H9 (cell line): ENCODE measurements at regions not wholly inside any gene's neighbourhood (a gene's known extent, or its start where the extent isn't known, plus 50 kb on each side); places are given as distances from the start of the nearest gene placed in this dataset.

ENCODE experiments used
- DNase-seq: peaks from one replicate; pipeline ENCODE4 v3.0.0-alpha.2; 2017
- H2AFZ ChIP-seq: one replicate; pipeline ENCODE4 v1.6.1; 2013; ENCODE audit warnings: mild to moderate bottlenecking, low read length, control low read depth, moderate library complexity
- H2AK5ac ChIP-seq: 2 replicates; pipeline ENCODE4 v1.6.1; 2013; ENCODE audit warnings: low read length, control low read depth, mixed read lengths; ENCODE audit not compliant: insufficient read length
- H2BK120ac ChIP-seq: one replicate; pipeline ENCODE4 v1.6.1; 2013; ENCODE audit warnings: low read depth, mild to moderate bottlenecking, low read length, control low read depth, inconsistent platforms; ENCODE audit not compliant: poor library complexity, severe bottlenecking
- H2BK12ac ChIP-seq: 2 replicates; pipeline ENCODE4 v1.6.1; 2013; ENCODE audit warnings: low read length, control low read depth, mixed read lengths, low read depth; ENCODE audit not compliant: insufficient read length
- H2BK15ac ChIP-seq: 2 replicates; pipeline ENCODE4 v1.6.1; 2013; ENCODE audit warnings: low read depth, low read length, control low read depth
- H2BK20ac ChIP-seq: one replicate; pipeline ENCODE4 v1.6.1; 2013; ENCODE audit warnings: low read depth, mild to moderate bottlenecking, low read length, control low read depth, inconsistent platforms; ENCODE audit not compliant: poor library complexity, severe bottlenecking
- H2BK5ac ChIP-seq: 2 replicates; pipeline ENCODE4 v1.6.1; 2013; ENCODE audit warnings: low read length, control low read depth, mixed read lengths; ENCODE audit not compliant: insufficient read length
- H3K14ac ChIP-seq: 2 replicates; pipeline ENCODE4 v1.6.1; 2013; ENCODE audit warnings: low read length, control low read depth; ENCODE audit not compliant: insufficient read depth
- H3K18ac ChIP-seq: 2 replicates; pipeline ENCODE4 v1.6.1; 2013; ENCODE audit warnings: low read depth, mild to moderate bottlenecking, mixed read lengths, low read length, control low read depth; ENCODE audit not compliant: insufficient read length
- H3K23ac ChIP-seq: 2 replicates; pipeline ENCODE4 v1.6.1; 2013; ENCODE audit warnings: low read length, control low read depth, mixed read lengths, low read depth; ENCODE audit not compliant: insufficient read length
- H3K23me2 ChIP-seq: 2 replicates; pipeline ENCODE4 v1.6.1; 2013; ENCODE audit warnings: low read depth, mild to moderate bottlenecking, mixed read lengths, low read length, control low read depth; ENCODE audit not compliant: insufficient read length, poor library complexity, severe bottlenecking
- H3K27ac ChIP-seq: 2 replicates; pipeline ENCODE4 v1.5.1; 2013; ENCODE audit warnings: low read length, control low read depth, mixed read lengths, low read depth; ENCODE audit not compliant: insufficient read length
- H3K27me3 ChIP-seq: 2 replicates; pipeline ENCODE4 v1.6.1; 2013; ENCODE audit warnings: low read length, control low read depth, inconsistent platforms; ENCODE audit not compliant: insufficient read depth
- H3K4ac ChIP-seq: 2 replicates; pipeline ENCODE4 v1.6.1; 2013; ENCODE audit warnings: low read depth, mild to moderate bottlenecking, control low read depth, inconsistent platforms, low read length, moderate library complexity
- H3K4me1 ChIP-seq: 2 replicates; pipeline ENCODE4 v1.6.1; 2013; ENCODE audit warnings: low read length, control low read depth, inconsistent platforms; ENCODE audit not compliant: insufficient read depth
- H3K4me2 ChIP-seq: 2 replicates; pipeline ENCODE4 v1.6.1; 2013; ENCODE audit warnings: low read length, control low read depth, mixed read lengths; ENCODE audit not compliant: insufficient read length, insufficient read depth
- H3K56ac ChIP-seq: 2 replicates; pipeline ENCODE4 v1.6.1; 2013; ENCODE audit warnings: low read depth, mild to moderate bottlenecking, mixed read lengths, low read length, control low read depth; ENCODE audit not compliant: insufficient read length
- H3K79me1 ChIP-seq: 2 replicates; pipeline ENCODE4 v1.6.1; 2013; ENCODE audit warnings: low read depth, mild to moderate bottlenecking, moderate library complexity, low read length, control low read depth, inconsistent platforms; ENCODE audit not compliant: insufficient read depth, poor library complexity, severe bottlenecking
- H3K79me2 ChIP-seq: 2 replicates; pipeline ENCODE4 v1.6.1; 2013; ENCODE audit warnings: low read length, control low read depth, inconsistent platforms; ENCODE audit not compliant: insufficient read depth
- H3K9ac ChIP-seq: 2 replicates; pipeline ENCODE4 v1.6.1; 2013; ENCODE audit warnings: low read length, control low read depth, mixed read lengths; ENCODE audit not compliant: insufficient read length; ENCODE audit errors: extremely low read depth
- H3K9me3 ChIP-seq: one replicate; pipeline ENCODE4 v1.6.1; 2013; ENCODE audit warnings: low read depth, low read length, inconsistent platforms; ENCODE audit not compliant: control insufficient read depth
- H3T11ph ChIP-seq: one replicate; pipeline ENCODE4 v1.6.1; 2013; ENCODE audit warnings: mild to moderate bottlenecking, low read length, control low read depth, inconsistent platforms
- H4K20me1 ChIP-seq: one replicate; pipeline ENCODE4 v1.6.1; 2013; ENCODE audit not compliant: control insufficient read depth, insufficient read length, insufficient read depth
- H4K5ac ChIP-seq: 2 replicates; pipeline ENCODE4 v1.6.1; 2013; ENCODE audit warnings: low read depth, mild to moderate bottlenecking, mixed read lengths, low read length, control low read depth; ENCODE audit not compliant: insufficient read length
- H4K8ac ChIP-seq: replicated peaks from 2 replicates; pipeline ENCODE4 v1.6.1; 2013; ENCODE audit warnings: low read length, control low read depth, mixed read lengths, low read depth; ENCODE audit not compliant: insufficient read length
- H4K91ac ChIP-seq: 2 replicates; pipeline ENCODE4 v1.6.1; 2013; ENCODE audit warnings: low read depth, mild to moderate bottlenecking, moderate library complexity, mixed read lengths, low read length, control low read depth; ENCODE audit not compliant: insufficient read length
- H3K27ac Mint-ChIP-seq, 3 experiments: 2 replicates in 2 of 3; 3 replicates in 1 of 3; pipeline ENCODE4 v1.8.0; 2020 to 2021; ENCODE audit warnings: mixed read lengths in 3 of 3, mild to moderate bottlenecking in 1 of 3, moderate library complexity in 1 of 3
- H3K27me3 Mint-ChIP-seq: 2 replicates; pipeline ENCODE4 v1.8.0; 2021; ENCODE audit warnings: low read depth, mild to moderate bottlenecking, moderate library complexity, mixed read lengths
- H3K36me3 Mint-ChIP-seq, 3 experiments: 2 replicates in 2 of 3; 3 replicates in 1 of 3; pipeline ENCODE4 v1.8.0; 2020 to 2021; ENCODE audit warnings: low read depth in 3 of 3, mixed read lengths in 3 of 3; ENCODE audit not compliant: insufficient read depth in 1 of 3
- H3K4me1 Mint-ChIP-seq, 2 experiments: 2 replicates each; pipeline ENCODE4 v1.8.0; 2020; ENCODE audit warnings: mixed read lengths in 2 of 2
- H3K4me3 Mint-ChIP-seq, 2 experiments: 2 replicates in 1 of 2; 3 replicates in 1 of 2; pipeline ENCODE4 v1.8.0; 2020 to 2021; ENCODE audit warnings: mild to moderate bottlenecking in 2 of 2, mixed read lengths in 2 of 2, moderate library complexity in 1 of 2
- H3K9me3 Mint-ChIP-seq, 2 experiments: 2 replicates in 1 of 2; 3 replicates in 1 of 2; pipeline ENCODE4 v1.8.0; 2020; ENCODE audit warnings: mild to moderate bottlenecking in 2 of 2, mixed read lengths in 2 of 2, moderate library complexity in 1 of 2
- WGBS: extraction: QIAGEN DNeasy Blood & Tissue Kit; methylation state at CpG from one replicate; pipeline ENCODE4 v1.1.7; 2013; ENCODE audit warnings: missing lambda C conversion rate, low lambda C conversion rate, mixed read lengths; ENCODE audit not compliant: insufficient read length; ENCODE audit errors: extremely low coverage; 5-methylcytosine and 5-hydroxymethylcytosine counted together
- TF ChIP-seq, protein P1 (sequence below): fragments of 200-600 bp; sonication (generic); conservative IDR thresholded peaks from 3 replicates; pipeline ENCODE4 v1.8.0; 2021; ENCODE audit warnings: antibody characterized with exemption, mild to moderate bottlenecking

DNA sequence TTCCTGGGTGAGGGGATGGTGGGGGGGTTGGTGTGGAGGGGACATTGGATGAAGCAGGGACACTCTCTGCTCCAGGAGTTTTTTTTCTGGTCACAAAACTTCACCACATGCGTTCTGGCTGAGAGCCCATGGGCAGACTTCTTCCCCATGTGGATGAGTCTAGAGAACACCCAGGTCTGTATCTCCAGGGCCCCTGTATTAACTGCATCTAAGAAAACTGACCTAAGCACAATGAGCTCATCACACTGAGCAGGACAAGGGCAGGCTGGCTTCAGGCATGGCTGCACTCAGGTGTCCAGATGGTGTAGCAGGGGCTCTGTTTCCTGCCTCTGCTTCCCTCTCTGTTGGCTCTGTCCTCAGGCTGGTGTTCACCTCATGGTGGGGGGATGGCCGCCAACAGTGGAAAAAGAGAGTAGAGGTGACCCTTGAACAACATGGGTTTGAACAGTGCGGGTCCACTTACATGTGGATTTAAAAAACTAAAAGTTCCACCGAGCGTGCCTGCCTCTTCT, 85.3 kb upstream of the STC2 start:
- Histone ChIP-seq H3K9ac (no peak overlapping the region), H3K9me3 (no peaks in the 10 kb centered on the region), H3K23ac (no peak overlapping the region), H4K5ac (no peak overlapping the region), H2BK5ac (no peak overlapping the region), H2BK20ac (no peak overlapping the region), H3K27me3 (no peaks in the 10 kb centered on the region; the same call in 1 of the 2 replicates), H2BK120ac (no peak overlapping the region), H3K18ac (no peak overlapping the region), H3K14ac (no peak overlapping the region), H2BK15ac (no peak overlapping the region), H3K79me1 (no peaks in the 10 kb centered on the region), H3K27ac (no peak overlapping the region), H4K20me1 (no peaks in the 10 kb centered on the region), H4K91ac (no peak overlapping the region), H3T11ph (no peak overlapping the region), H3K4me2 (no peak overlapping the region), H2BK12ac (no peak overlapping the region), H3K23me2 (no peaks in the 10 kb centered on the region), H2AFZ (no peak overlapping the region), H2AK5ac (no peak overlapping the region), H3K4ac (no peak overlapping the region), H3K4me1 (no peaks in the 10 kb centered on the region), H4K8ac (no peak overlapping the region), H3K56ac (no peak overlapping the region), H3K79me2 (no peaks in the 10 kb centered on the region)
- WGBS, result no CpG with 5 or more reads among the region's 5 CpGs
- no peak overlapping the region for H3K27ac Mint-ChIP-seq
- H3K9me3 Mint-ChIP-seq, result peaks cover 10% of the 10 kb centered on the region in 2 experiments; a peak in 4 of 5 replicates
- peaks cover 22% of the 10 kb centered on the region for H3K27me3 Mint-ChIP-seq
- H3K36me3 Mint-ChIP-seq, result peaks cover 3 to 10% (median 6%) of the 10 kb centered on the region in 3 experiments; a peak in 4 of 7 replicates
- no peaks in the 10 kb centered on the region for H3K4me1 Mint-ChIP-seq
- DNase-seq, result no peak
- TF ChIP-seq, protein P1, sequence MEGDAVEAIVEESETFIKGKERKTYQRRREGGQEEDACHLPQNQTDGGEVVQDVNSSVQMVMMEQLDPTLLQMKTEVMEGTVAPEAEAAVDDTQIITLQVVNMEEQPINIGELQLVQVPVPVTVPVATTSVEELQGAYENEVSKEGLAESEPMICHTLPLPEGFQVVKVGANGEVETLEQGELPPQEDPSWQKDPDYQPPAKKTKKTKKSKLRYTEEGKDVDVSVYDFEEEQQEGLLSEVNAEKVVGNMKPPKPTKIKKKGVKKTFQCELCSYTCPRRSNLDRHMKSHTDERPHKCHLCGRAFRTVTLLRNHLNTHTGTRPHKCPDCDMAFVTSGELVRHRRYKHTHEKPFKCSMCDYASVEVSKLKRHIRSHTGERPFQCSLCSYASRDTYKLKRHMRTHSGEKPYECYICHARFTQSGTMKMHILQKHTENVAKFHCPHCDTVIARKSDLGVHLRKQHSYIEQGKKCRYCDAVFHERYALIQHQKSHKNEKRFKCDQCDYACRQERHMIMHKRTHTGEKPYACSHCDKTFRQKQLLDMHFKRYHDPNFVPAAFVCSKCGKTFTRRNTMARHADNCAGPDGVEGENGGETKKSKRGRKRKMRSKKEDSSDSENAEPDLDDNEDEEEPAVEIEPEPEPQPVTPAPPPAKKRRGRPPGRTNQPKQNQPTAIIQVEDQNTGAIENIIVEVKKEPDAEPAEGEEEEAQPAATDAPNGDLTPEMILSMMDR, result no peak
- no peak overlapping the region for H3K4me3 Mint-ChIP-seq
